SH-SY5Y (cell line): ENCODE measurements at regions not wholly inside any gene's neighbourhood (a gene's known extent, or its start where the extent isn't known, plus 50 kb on each side); places are given as distances from the start of the nearest gene placed in this dataset.

Experiments used
- GATA2 ChIP-seq: IDR thresholded peaks from 2 replicates; pipeline ENCODE4 v1.6.1; 2011; ENCODE audit warnings: mild to moderate bottlenecking, low read depth, low read length
- GATA3 ChIP-seq: IDR thresholded peaks from 2 replicates; pipeline ENCODE4 v1.6.1; 2011; ENCODE audit warnings: low read depth, mild to moderate bottlenecking, low read length, moderate library complexity

GRCh38 chr18:59990121-59990823 is 90.5 kb downstream of the PMAIP1 start:
- TF ChIP-seq GATA3 = no peak
- no peak for TF ChIP-seq GATA2

- TF ChIP-seq GATA2 (no peak), GATA3 (no peak)
These were observed 88.4 kb downstream of the PMAIP1 start for GRCh38 chr18:59988098-59988706.

GRCh38 chr18:59987102-59987501 is 87.3 kb downstream of the PMAIP1 start:
- TF ChIP-seq GATA3 = no peak
- no peak for TF ChIP-seq GATA2

GRCh38 chr18:59986139-59986538 is 86.3 kb downstream of the PMAIP1 start:
- TF ChIP-seq GATA3 (no peak), GATA2 (no peak)

GRCh38 chr18:59985289-59985688 is 85.5 kb downstream of the PMAIP1 start:
- TF ChIP-seq GATA3 (no peak), GATA2 (no peak)

GRCh38 chr18:59983506-59983905 is 83.7 kb downstream of the PMAIP1 start:
- no peak for TF ChIP-seq GATA2
- no peak for TF ChIP-seq GATA3

GRCh38 chr18:59980188-59980637 is 80.4 kb downstream of the PMAIP1 start:
- TF ChIP-seq GATA3 (no peak), GATA2 (no peak)

GRCh38 chr18:59971871-59972428 is 72.2 kb downstream of the PMAIP1 start:
- TF ChIP-seq GATA2 (no peak), GATA3 (no peak)

GRCh38 chr18:59968583-59968982 is 68.8 kb downstream of the PMAIP1 start:
- TF ChIP-seq GATA3 (no peak), GATA2 (no peak)

GRCh38 chr18:59967878-59968277 is 68.1 kb downstream of the PMAIP1 start:
- TF ChIP-seq GATA2 (no peak), GATA3 (no peak)

- TF ChIP-seq GATA2 (no peak), GATA3 (no peak)
These were observed 67.1 kb downstream of the PMAIP1 start for GRCh38 chr18:59966913-59967312.

GRCh38 chr18:59963229-59963628 is 63.4 kb downstream of the PMAIP1 start:
- TF ChIP-seq GATA2 (no peak), GATA3 (no peak)

- no peak for TF ChIP-seq GATA2
- no peak for TF ChIP-seq GATA3
These were observed 61.3 kb downstream of the PMAIP1 start for GRCh38 chr18:59961070-59961469.

GRCh38 chr18:59960272-59960671 is 60.5 kb downstream of the PMAIP1 start:
- TF ChIP-seq GATA2 (no peak), GATA3 (no peak)

GRCh38 chr18:59959606-59960005 is 59.8 kb downstream of the PMAIP1 start:
- TF ChIP-seq GATA3 (no peak), GATA2 (no peak)

- TF ChIP-seq GATA2 (no peak), GATA3 (no peak)
These were observed 59.3 kb downstream of the PMAIP1 start for GRCh38 chr18:59959073-59959472.
